CD4-positive, alpha-beta T cell (primary cell): ENCODE measurements at regions not wholly inside any gene's neighbourhood (a gene's known extent, or its start where the extent isn't known, plus 50 kb on each side); places are given as distances from the start of the nearest gene placed in this dataset.

Source experiments
- ATAC-seq: fragments of 200-7000 bp; cut with Tn5 transposase; one replicate; pipeline ENCODE4 v1.10.0; 2022; ENCODE audit warnings: mild to moderate bottlenecking; ENCODE audit not compliant: poor library complexity
- CTCF ChIA-PET: fragments of 350-600 bp; sonication (Branson Sonifier 250); formaldehyde crosslinking; loops from one replicate; lab custom pipeline; 2021; ENCODE audit warnings: antibody characterized with exemption, inconsistent platforms; lab: Charles Lee
- POLR2A ChIA-PET: fragments of 350-600 bp; sonication (Branson Sonifier 250); formaldehyde crosslinking; loops from one replicate; lab custom pipeline; 2021; ENCODE audit warnings: antibody characterized with exemption, inconsistent platforms; lab: Charles Lee
- DNase-seq, 14 experiments: peaks; one replicate each; pipeline ENCODE4 v3.0.0-alpha.2; 2013 to 2020; ENCODE audit warnings: mixed read lengths in 2 of 14
- H3K27ac ChIP-seq, 2 donors: one replicate each; pipeline versions ENCODE4 v1.5.1 to v1.7.0; 2013; ENCODE audit warnings: low read length in 2 of 2, low read depth in 1 of 2, mild to moderate bottlenecking in 1 of 2
- H3K27me3 ChIP-seq, 2 experiments: 1 replicate in 1 of 2; 2 replicates in 1 of 2; pipeline versions ENCODE4 v1.6.1 to v1.7.0; 2013; ENCODE audit warnings: low read length in 2 of 2, control low read depth in 1 of 2, mild to moderate bottlenecking in 1 of 2, moderate library complexity in 1 of 2; ENCODE audit not compliant: insufficient read depth in 2 of 2, control insufficient read depth in 1 of 2
- H3K36me3 ChIP-seq: one replicate; pipeline ENCODE4 v1.6.1; 2013; ENCODE audit warnings: low read length, control low read depth; ENCODE audit not compliant: insufficient read depth
- H3K4me1 ChIP-seq: one replicate; pipeline ENCODE4 v1.6.1; 2013; ENCODE audit warnings: low read length, control low read depth; ENCODE audit not compliant: insufficient read depth
- H3K4me3 ChIP-seq: one replicate; pipeline ENCODE4 v1.5.1; 2013; ENCODE audit warnings: mild to moderate bottlenecking, low read length, moderate library complexity
- H3K9me3 ChIP-seq, 2 experiments: 1 replicate in 1 of 2; 2 replicates in 1 of 2; pipeline versions ENCODE4 v1.6.1 to v1.7.0; 2013; ENCODE audit warnings: low read length in 2 of 2, mild to moderate bottlenecking in 2 of 2, control low read depth in 1 of 2, moderate library complexity in 1 of 2; ENCODE audit not compliant: control insufficient read depth in 1 of 2, insufficient read depth in 1 of 2
- H3K27ac Mint-ChIP-seq: one replicate; pipeline ENCODE4 v1.8.0; 2020; ENCODE audit warnings: mixed read lengths
- H3K27me3 Mint-ChIP-seq: one replicate; pipeline ENCODE4 v1.8.0; 2021; ENCODE audit warnings: mixed read lengths
- H3K36me3 Mint-ChIP-seq: one replicate; pipeline ENCODE4 v1.8.0; 2021; ENCODE audit warnings: low read depth, mixed read lengths
- H3K4me1 Mint-ChIP-seq: one replicate; pipeline ENCODE4 v1.8.0; 2021; ENCODE audit warnings: low read depth, mixed read lengths
- H3K4me3 Mint-ChIP-seq: one replicate; pipeline ENCODE4 v1.8.0; 2020; ENCODE audit warnings: mild to moderate bottlenecking, mixed read lengths
- H3K9me3 Mint-ChIP-seq: one replicate; pipeline ENCODE4 v1.8.0; 2020; ENCODE audit warnings: mixed read lengths
- CTCF ChIP-seq: fragments of 200-600 bp; IDR thresholded peaks from one replicate; pipeline ENCODE4 v1.8.0; 2022; ENCODE audit warnings: antibody characterized with exemption, mild to moderate bottlenecking
- intact Hi-C, 2 experiments: fragments of 100-400 bp; cut with DNase I in 1 of 2; cut with micrococcal nuclease in 1 of 2; formaldehyde crosslinking; loops; one replicate each; pipeline versions ENCODE4 v1.15.1 to v1.9.0; 2023 to 2025; cut with DNase I, micrococcal nuclease

DNA sequence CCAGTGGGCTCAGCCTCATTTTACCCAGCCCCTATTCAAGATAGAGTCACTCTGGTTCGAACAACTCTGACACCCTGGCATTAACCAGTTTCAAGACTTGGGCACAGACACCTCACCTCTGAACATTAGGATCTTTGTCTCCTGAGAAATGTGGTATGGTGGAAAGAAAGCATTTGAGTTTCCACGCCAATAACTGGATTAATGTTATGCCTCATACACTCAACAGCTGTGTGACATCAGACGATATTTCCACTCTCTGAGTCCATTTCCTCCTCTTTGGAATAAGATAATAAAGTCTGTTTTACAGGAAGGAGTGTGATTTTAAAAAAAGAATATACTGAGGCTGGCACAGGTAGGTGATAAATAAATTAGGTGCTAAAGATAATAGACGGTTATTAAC lies 121.3 kb upstream of the CHL1 start:
- H3K4me3 ChIP-seq: no peak overlapping the region
- H3K27me3 ChIP-seq: no peaks in the 10 kb centered on the region
- Mint-ChIP-seq H3K27ac (no peak overlapping the region), H3K9me3 (no peaks in the 10 kb centered on the region), H3K27me3 (peaks cover 4% of the 10 kb centered on the region), H3K36me3 (no peaks in the 10 kb centered on the region), H3K4me1 (no peaks in the 10 kb centered on the region), H3K4me3 (no peak overlapping the region)
- ATAC-seq (no peak), DNase-seq (no peak)
- H3K9me3 ChIP-seq: no peaks in the 10 kb centered on the region
- ChIA-PET CTCF (no interaction called here), POLR2A (no interaction called here)
- intact Hi-C loops: no loop called here
- no peaks in the 10 kb centered on the region for H3K36me3 ChIP-seq
- no peaks in the 10 kb centered on the region for H3K4me1 ChIP-seq
- H3K27ac ChIP-seq: no peak overlapping the region
- TF ChIP-seq CTCF: no peak

- Mint-ChIP-seq H3K36me3 (no peaks in the 10 kb centered on the region), H3K9me3 (no peaks in the 10 kb centered on the region), H3K27me3 (peaks cover 4% of the 10 kb centered on the region), H3K27ac (no peak overlapping the region), H3K4me1 (no peaks in the 10 kb centered on the region), H3K4me3 (no peak overlapping the region)
- no peaks in the 10 kb centered on the region for H3K36me3 ChIP-seq
- H3K27ac ChIP-seq: no peak overlapping the region
- POLR2A ChIA-PET: no interaction called here
- intact Hi-C loops: no loop called here
- CTCF ChIA-PET: interaction anchor here (1.0 kb wide), 1 partner anchor 9 kb away, joined by 3 read pairs; no protein-coding TSS in a partner anchor
- no peaks in the 10 kb centered on the region for H3K4me1 ChIP-seq
- peaks cover 0 to 4% of the 10 kb centered on the region in 2 experiments for H3K9me3 ChIP-seq
- no peak overlapping the region for H3K4me3 ChIP-seq
- ATAC-seq: no peak
- TF ChIP-seq CTCF: no peak
- DNase-seq: no peak
- peaks cover 0 to 4% of the 10 kb centered on the region in 2 experiments for H3K27me3 ChIP-seq
Observed at GRCh38 chr3:79542-79941, 117.0 kb upstream of the CHL1 start.

DNA sequence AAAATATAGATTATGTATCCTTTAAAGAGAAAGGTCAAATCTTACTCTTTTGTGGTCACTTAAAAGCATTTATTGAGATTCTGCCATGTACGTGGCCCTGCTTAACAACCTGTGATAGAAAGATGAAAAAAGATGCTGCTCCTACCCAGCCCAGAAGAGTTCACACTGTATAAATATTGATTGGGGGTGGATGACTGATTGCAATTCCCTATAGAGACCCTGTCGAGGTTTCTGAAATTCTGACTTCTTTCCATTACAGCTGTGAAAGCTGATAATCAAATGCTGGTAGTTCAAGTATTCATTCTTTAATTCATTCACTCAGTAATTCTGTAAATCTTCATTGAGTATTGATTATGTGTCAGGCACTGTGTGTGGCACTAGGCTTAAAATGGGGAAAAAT lies 114.1 kb upstream of the CHL1 start:
- no peak overlapping the region for H3K27ac Mint-ChIP-seq
- peaks cover 13% of the 10 kb centered on the region for H3K27me3 Mint-ChIP-seq
- H3K9me3 Mint-ChIP-seq: no peaks in the 10 kb centered on the region
- ATAC-seq: no peak
- CTCF ChIA-PET: no interaction called here
- peaks cover 0 to 4% of the 10 kb centered on the region in 2 experiments for H3K9me3 ChIP-seq
- no peaks in the 10 kb centered on the region for H3K36me3 Mint-ChIP-seq
- H3K36me3 ChIP-seq: no peaks in the 10 kb centered on the region
- POLR2A ChIA-PET: no interaction called here
- no peak overlapping the region for H3K4me3 ChIP-seq
- DNase-seq: no peak
- no peak overlapping the region for H3K4me3 Mint-ChIP-seq
- H3K4me1 Mint-ChIP-seq: no peaks in the 10 kb centered on the region
- H3K4me1 ChIP-seq: no peaks in the 10 kb centered on the region
- H3K27ac ChIP-seq: no peak overlapping the region
- no peak for TF ChIP-seq CTCF
- H3K27me3 ChIP-seq: peaks cover 0 to 4% of the 10 kb centered on the region in 2 experiments
- intact Hi-C loops: no loop called here
